H1 (cell line): ENCODE measurements at regions not wholly inside any gene's neighbourhood (a gene's known extent, or its start where the extent isn't known, plus 50 kb on each side); places are given as distances from the start of the nearest gene placed in this dataset.

ENCODE experiments used
- CTCF ChIA-PET: fragments of 300-600 bp; sonication (Branson Sonifier 250); formaldehyde crosslinking; loops from one replicate; lab custom pipeline; 2021; ENCODE audit not compliant: partially characterized antibody; lab: Charles Lee
- POLR2A ChIA-PET: fragments of 300-600 bp; sonication (Branson Sonifier 250); formaldehyde crosslinking; loops from one replicate; lab custom pipeline; 2021; ENCODE audit warnings: inconsistent platforms; ENCODE audit not compliant: partially characterized antibody; lab: Charles Lee
- DNase-seq, 2 experiments: peaks; one replicate each; pipeline versions ENCODE4 v3.0.0 to v3.0.0-alpha.2; 2010 to 2022; ENCODE audit warnings: low spot score in 2 of 2, low read depth in 1 of 2, mixed read lengths in 1 of 2
- FAIRE-seq: peaks from 2 replicates; lab custom pipeline; 2011; peaks lifted over from hg19 to GRCh38; lab: Jason Lieb, UNC
- H2AFZ ChIP-seq: 2 replicates; pipeline ENCODE4 v1.8.1; 2012; ENCODE audit warnings: low read length, inconsistent platforms
- H2AK5ac ChIP-seq: 2 replicates; pipeline ENCODE4 v1.6.1; 2013; ENCODE audit warnings: low read depth, low read length
- H2BK120ac ChIP-seq: replicated peaks from 2 replicates; pipeline ENCODE3; 2013; ENCODE audit warnings: low read depth, low read length, inconsistent platforms
- H2BK12ac ChIP-seq: 2 replicates; pipeline ENCODE4 v1.6.1; 2013; ENCODE audit warnings: low read depth, low read length
- H2BK15ac ChIP-seq: 2 replicates; pipeline ENCODE4 v1.6.1; 2013; ENCODE audit warnings: low read length
- H2BK20ac ChIP-seq: 2 replicates; pipeline ENCODE4 v1.6.1; 2013; ENCODE audit warnings: low read length
- H2BK5ac ChIP-seq: 2 replicates; pipeline ENCODE4 v1.6.1; 2013; ENCODE audit warnings: low read depth, low read length
- H3K14ac ChIP-seq: 2 replicates; pipeline ENCODE4 v1.6.1; 2013; ENCODE audit warnings: inconsistent platforms; ENCODE audit not compliant: insufficient read length
- H3K18ac ChIP-seq: 2 replicates; pipeline ENCODE4 v1.6.1; 2013; ENCODE audit warnings: low read length; ENCODE audit errors: extremely low read depth
- H3K23ac ChIP-seq: 2 replicates; pipeline ENCODE4 v1.6.1; 2013; ENCODE audit warnings: inconsistent platforms; ENCODE audit not compliant: insufficient read length
- H3K23me2 ChIP-seq: 2 replicates; pipeline ENCODE4 v1.6.1; 2013; ENCODE audit warnings: low read depth, low read length
- H3K27ac ChIP-seq: 2 replicates; pipeline ENCODE4 v1.6.1; 2011; ENCODE audit warnings: low read depth, low read length, inconsistent platforms
- H3K27me3 ChIP-seq, 4 experiments: replicated peaks in 1 of 4; 1 replicate in 1 of 4; 2 replicates in 3 of 4; pipeline versions ENCODE4 v1.6.1 to v1.8.1; 2011 to 2013; ENCODE audit warnings: low read length in 3 of 4, mild to moderate bottlenecking in 3 of 4, inconsistent platforms in 2 of 4, mixed read lengths in 2 of 4, moderate library complexity in 1 of 4; ENCODE audit not compliant: control insufficient read depth in 3 of 4, insufficient read depth in 3 of 4; ENCODE audit errors: extremely low read depth in 1 of 4
- H3K36me3 ChIP-seq, 4 experiments: 2 replicates each; pipeline versions ENCODE4 v1.6.1 to v1.8.1; 2011 to 2013; ENCODE audit warnings: mild to moderate bottlenecking in 4 of 4, low read length in 3 of 4, moderate library complexity in 2 of 4, control low read depth in 1 of 4, inconsistent platforms in 1 of 4; ENCODE audit not compliant: insufficient read depth in 4 of 4, control insufficient read depth in 2 of 4
- H3K4ac ChIP-seq: replicated peaks from 2 replicates; pipeline ENCODE3; 2013; ENCODE audit warnings: low read length, low read depth, mixed read lengths, inconsistent platforms; ENCODE audit not compliant: insufficient read length
- H3K4me1 ChIP-seq, 4 experiments: replicated peaks in 1 of 4; 1 replicate in 1 of 4; 2 replicates in 3 of 4; pipeline versions ENCODE4 v1.6.1 to v1.8.1; 2011 to 2013; ENCODE audit warnings: low read length in 3 of 4, inconsistent platforms in 2 of 4, mixed read lengths in 1 of 4; ENCODE audit not compliant: insufficient read depth in 4 of 4, control insufficient read depth in 3 of 4
- H3K4me2 ChIP-seq, 2 experiments: 2 replicates each; pipeline versions ENCODE4 v1.6.1 to v1.8.1; 2011 to 2013; ENCODE audit warnings: low read depth in 2 of 2, low read length in 2 of 2, control low read depth in 1 of 2, inconsistent platforms in 1 of 2, mild to moderate bottlenecking in 1 of 2; ENCODE audit not compliant: insufficient read depth in 1 of 2
- H3K4me3 ChIP-seq, 4 experiments: fragments of 200-600, 300-600 bp in 1 of 4; sonication (generic), shearing (Covaris generic), sonication (Bioruptor Twin) in 1 of 4; 2 replicates each; pipeline versions ENCODE4 v1.5.1 to v1.8.1; 2011 to 2016; ENCODE audit warnings: low read length in 4 of 4, low read depth in 3 of 4, control low read depth in 2 of 4, inconsistent platforms in 2 of 4, mild to moderate bottlenecking in 2 of 4, mixed read lengths in 1 of 4, moderate library complexity in 1 of 4; ENCODE audit not compliant: insufficient read depth in 2 of 4; ENCODE audit errors: extremely low read depth in 1 of 4
- H3K56ac ChIP-seq: replicated peaks from 2 replicates; pipeline ENCODE3; 2013; ENCODE audit warnings: low read depth, mild to moderate bottlenecking, mixed read lengths, low read length, inconsistent platforms; ENCODE audit not compliant: insufficient read length
- H3K79me1 ChIP-seq: 2 replicates; pipeline ENCODE4 v1.6.1; 2013; ENCODE audit warnings: low read depth, low read length, control low read depth
- H3K79me2 ChIP-seq, 2 experiments: 2 replicates each; pipeline versions ENCODE4 v1.6.1 to v1.8.1; 2012 to 2013; ENCODE audit warnings: low read length in 2 of 2, mild to moderate bottlenecking in 2 of 2, inconsistent platforms in 1 of 2; ENCODE audit not compliant: insufficient read depth in 2 of 2, control insufficient read depth in 1 of 2
- H3K9ac ChIP-seq, 4 experiments: replicated peaks in 1 of 4; 1 replicate in 1 of 4; 2 replicates in 3 of 4; pipeline versions ENCODE4 v1.6.1 to v1.8.1; 2011 to 2013; ENCODE audit warnings: low read depth in 3 of 4, low read length in 3 of 4, control low read depth in 2 of 4, mild to moderate bottlenecking in 2 of 4, moderate library complexity in 2 of 4, inconsistent platforms in 1 of 4; ENCODE audit errors: extremely low read depth in 1 of 4
- H3K9me3 ChIP-seq, 2 experiments: 2 replicates each; pipeline versions ENCODE4 v1.6.1 to v1.8.1; 2012 to 2013; ENCODE audit warnings: mild to moderate bottlenecking in 2 of 2, moderate library complexity in 2 of 2, control low read depth in 1 of 2, inconsistent platforms in 1 of 2, low read depth in 1 of 2, low read length in 1 of 2, mixed read lengths in 1 of 2; ENCODE audit not compliant: insufficient read depth in 2 of 2
- H4K20me1 ChIP-seq, 2 experiments: replicated peaks in 1 of 2; 2 replicates each; pipeline versions ENCODE3 to v1.8.1; 2011 to 2013; ENCODE audit warnings: inconsistent platforms in 2 of 2, low read length in 2 of 2, mild to moderate bottlenecking in 1 of 2; ENCODE audit not compliant: insufficient read depth in 2 of 2, control insufficient read depth in 1 of 2
- H4K5ac ChIP-seq: 2 replicates; pipeline ENCODE4 v1.6.1; 2013; ENCODE audit warnings: low read length, low read depth, mixed read lengths, inconsistent platforms; ENCODE audit not compliant: insufficient read length
- H4K8ac ChIP-seq: 2 replicates; pipeline ENCODE4 v1.8.0; 2013; ENCODE audit warnings: mild to moderate bottlenecking, moderate library complexity, low read length, inconsistent platforms; ENCODE audit not compliant: insufficient read depth; ENCODE audit errors: extremely low read depth
- H4K91ac ChIP-seq: replicated peaks from 2 replicates; pipeline ENCODE3; 2013; ENCODE audit warnings: low read length, mixed read lengths, inconsistent platforms; ENCODE audit not compliant: insufficient read length
- RFX5 ChIP-seq: IDR thresholded peaks from 2 replicates; pipeline ENCODE4 v1.6.1; 2011; ENCODE audit warnings: low read depth, low read length, improper control_type of control experiment, borderline replicate concordance
- TAF1 ChIP-seq: IDR thresholded peaks from 2 replicates; pipeline ENCODE4 v1.6.1; 2011; ENCODE audit warnings: mild to moderate bottlenecking, low read depth, low read length
- WGBS, 2 experiments: shearing (Covaris generic) in 1 of 2; methylation state at CpG; one replicate each; pipeline versions ENCODE4 v1.1.6 to v1.1.7; 2013 to 2015; ENCODE audit warnings: low lambda C conversion rate in 2 of 2, mixed read lengths in 2 of 2, inconsistent platforms in 1 of 2, low coverage in 1 of 2, missing lambda C conversion rate in 1 of 2; ENCODE audit not compliant: insufficient replicate concordance in 2 of 2, insufficient coverage in 1 of 2, insufficient read length in 1 of 2; ENCODE audit errors: extremely low coverage in 1 of 2, missing lambda C conversion rate in 1 of 2; 5-methylcytosine and 5-hydroxymethylcytosine counted together

GRCh38 chr12:33721561-33721960 lies 281.9 kb upstream of the SYT10 start:
- Histone ChIP-seq H3K9me3 (peaks cover 0 to 2% of the 10 kb centered on the region in 2 experiments; a peak in 1 of 4 replicates), H3K4me3 (no peak overlapping the region), H2AFZ (no peak overlapping the region), H2BK20ac (no peak overlapping the region), H2AK5ac (no peak overlapping the region), H3K4ac (no peak overlapping the region), H2BK15ac (no peak overlapping the region), H3K9ac (no peak overlapping the region), H2BK5ac (no peak overlapping the region), H3K4me2 (no peak overlapping the region), H3K27ac (no peak overlapping the region), H2BK12ac (no peak overlapping the region), H4K91ac (no peak overlapping the region), H3K79me1 (no peaks in the 10 kb centered on the region), H3K79me2 (no peaks in the 10 kb centered on the region), H2BK120ac (no peak overlapping the region), H3K18ac (no peak overlapping the region), H3K4me1 (no peaks in the 10 kb centered on the region), H3K27me3 (no peaks in the 10 kb centered on the region), H4K8ac (no peak overlapping the region), H3K14ac (no peak overlapping the region), H3K36me3 (no peaks in the 10 kb centered on the region), H3K23me2 (no peaks in the 10 kb centered on the region), H3K56ac (no peak overlapping the region), H4K5ac (no peak overlapping the region), H3K23ac (no peak overlapping the region), H4K20me1 (no peaks in the 10 kb centered on the region)
- ChIA-PET CTCF (no interaction called here), POLR2A (no interaction called here)
- DNase-seq (no peak), FAIRE-seq (no peak)
- 87% methylated on average over 2 of the region's 2 CpGs; no CpG with 5 or more reads in 1 of the 2 experiments for WGBS, 2 experiments
- no peak for TF ChIP-seq RFX5
- no peak for TF ChIP-seq TAF1
